GM19240 (cell line): ENCODE measurements at regions not wholly inside any gene's neighbourhood (a gene's known extent, or its start where the extent isn't known, plus 50 kb on each side); places are given as distances from the start of the nearest gene placed in this dataset.

Source experiments
- DNase-seq: peaks from one replicate; pipeline ENCODE4 v3.0.0; 2011; ENCODE audit warnings: low spot score; ENCODE audit not compliant: insufficient read length

DNA sequence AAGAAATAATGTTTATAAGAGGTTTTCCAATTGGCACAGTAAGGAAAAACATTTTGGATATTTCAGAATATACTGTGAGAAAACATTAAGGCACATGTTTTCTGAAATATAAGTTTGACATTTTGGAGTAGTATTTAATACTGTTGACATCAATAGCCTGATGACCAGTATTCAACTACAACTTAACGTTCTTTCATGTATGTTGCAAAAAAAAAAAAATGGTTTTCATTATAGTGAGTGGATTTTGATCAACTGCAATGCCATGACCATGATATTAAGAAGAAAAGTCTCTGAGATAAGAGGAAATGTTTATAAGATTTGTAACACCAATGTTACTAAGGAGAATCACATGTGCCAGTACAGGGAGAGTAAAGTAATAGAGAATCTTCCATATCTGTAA lies 252.8 kb upstream of the RORA start:
- DNase-seq, result no peak

GRCh38 chr15:61480863-61481262 lies 251.8 kb upstream of the RORA start:
- DNase-seq, result no peak

DNA sequence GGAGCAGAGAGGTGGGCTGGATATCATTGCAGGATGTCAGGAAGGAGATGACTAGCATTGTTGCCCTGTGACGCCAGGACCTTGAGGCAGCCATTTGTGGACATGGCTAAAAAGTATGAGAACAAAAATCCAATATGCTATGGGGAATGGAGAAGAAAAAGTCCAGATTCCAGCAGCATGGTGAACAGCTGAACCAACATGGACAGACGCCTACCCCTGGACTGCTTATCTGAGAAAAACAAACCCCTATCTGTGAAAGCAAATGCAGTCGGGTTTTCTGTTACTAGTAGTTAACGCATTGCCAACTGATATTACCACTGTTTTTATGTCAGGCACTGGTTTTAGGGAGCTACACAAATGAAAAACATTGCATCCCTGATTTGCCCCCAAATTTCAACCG lies 251.2 kb upstream of the RORA start:
- no peak for DNase-seq

DNA sequence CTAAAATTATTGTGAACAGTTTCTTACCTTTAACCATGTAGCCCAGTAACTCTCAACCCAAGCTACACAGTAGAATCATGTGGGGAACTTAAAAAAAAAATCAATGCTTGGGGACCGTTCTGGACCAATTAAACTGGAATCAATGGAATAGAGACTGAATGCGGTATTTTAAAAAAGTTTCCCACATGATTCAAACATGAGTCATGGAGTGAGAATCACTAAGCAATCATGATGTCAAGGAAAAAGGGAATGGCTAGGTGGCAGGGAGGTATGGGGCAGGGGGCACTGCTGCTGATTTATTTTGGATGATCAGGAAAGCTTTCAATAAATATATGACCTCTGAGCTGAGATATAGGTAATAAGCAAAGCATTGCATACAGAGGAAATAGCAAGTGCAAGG lies 250.5 kb upstream of the RORA start:
- no peak for DNase-seq

DNA sequence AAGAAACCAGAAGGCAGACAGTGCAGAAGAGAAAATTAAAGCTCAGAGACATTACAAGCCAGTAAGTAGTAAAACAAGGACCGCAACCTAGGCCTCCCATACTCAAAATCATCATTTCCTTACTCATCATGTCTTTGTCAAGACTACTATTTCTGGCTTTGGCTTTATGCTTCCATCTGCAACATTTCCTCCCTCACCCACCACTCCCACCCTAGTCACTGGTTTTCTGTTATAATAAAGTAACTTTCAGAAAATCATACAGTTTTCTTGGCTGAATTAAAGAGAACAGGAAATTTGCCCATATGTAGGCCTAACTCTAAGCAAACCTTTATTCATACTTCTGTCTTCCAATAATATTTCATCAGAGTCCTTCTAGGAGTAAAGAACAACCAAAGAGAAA lies 247.6 kb upstream of the RORA start:
- DNase-seq, result no peak

- no peak for DNase-seq
Measured at GRCh38 chr15:61474796-61475195, 245.7 kb upstream of the RORA start.

- DNase-seq, result no peak
Measured at GRCh38 chr15:61467823-61468222, 238.7 kb upstream of the RORA start.

- DNase-seq, result no peak
Measured at GRCh38 chr15:61459785-61460707, 230.9 kb upstream of the RORA start.

GRCh38 chr15:61457050-61457733 lies 228.1 kb upstream of the RORA start:
- DNase-seq, result no peak

DNA sequence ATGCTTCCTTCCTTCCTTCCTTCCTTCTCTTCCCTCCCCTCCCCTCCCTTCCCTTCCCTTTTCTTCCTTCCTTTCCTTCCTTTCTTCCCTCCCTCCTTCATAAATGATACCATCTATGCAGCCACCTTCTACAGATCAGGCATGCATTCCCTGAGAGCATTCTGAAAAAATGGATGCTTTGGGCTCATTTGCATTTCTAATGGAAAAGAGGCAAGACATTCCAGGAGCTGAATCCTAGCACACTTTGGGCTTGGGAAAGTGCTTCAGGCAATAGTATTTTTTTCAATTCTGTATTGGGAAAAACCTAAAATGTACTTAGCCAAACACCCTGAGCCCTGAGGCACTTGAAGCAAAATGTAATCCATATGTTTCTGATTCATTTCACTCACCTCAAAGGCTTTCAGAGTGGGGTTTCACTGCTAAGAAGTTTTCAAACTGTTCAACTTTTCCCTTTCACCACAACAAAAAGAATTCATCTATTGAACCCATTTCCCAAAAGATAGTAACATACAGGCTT lies 220.1 kb upstream of the RORA start:
- no peak for DNase-seq

DNA sequence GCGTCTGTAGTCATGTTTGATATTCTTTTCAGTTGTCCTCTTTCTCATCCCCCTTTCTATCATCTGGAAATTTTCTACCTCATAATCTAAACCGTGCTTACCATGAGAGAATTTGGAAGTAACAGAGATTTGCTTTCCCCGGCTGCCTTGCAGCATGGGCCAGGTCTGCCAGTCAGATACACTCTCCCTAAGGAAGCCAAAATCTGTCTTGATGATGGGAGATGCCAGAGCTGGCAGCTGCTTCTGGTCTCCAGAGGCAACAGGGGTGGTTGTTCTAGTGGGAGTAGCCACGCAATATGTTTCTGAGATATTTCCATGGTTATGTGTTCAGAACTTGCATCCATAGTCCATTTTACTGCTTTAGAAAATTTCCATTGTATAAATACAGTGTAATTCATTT lies 218.9 kb upstream of the RORA start:
- no peak for DNase-seq

- DNase-seq, result no peak
Measured at GRCh38 chr15:61444585-61444984, 215.5 kb upstream of the RORA start.

DNA sequence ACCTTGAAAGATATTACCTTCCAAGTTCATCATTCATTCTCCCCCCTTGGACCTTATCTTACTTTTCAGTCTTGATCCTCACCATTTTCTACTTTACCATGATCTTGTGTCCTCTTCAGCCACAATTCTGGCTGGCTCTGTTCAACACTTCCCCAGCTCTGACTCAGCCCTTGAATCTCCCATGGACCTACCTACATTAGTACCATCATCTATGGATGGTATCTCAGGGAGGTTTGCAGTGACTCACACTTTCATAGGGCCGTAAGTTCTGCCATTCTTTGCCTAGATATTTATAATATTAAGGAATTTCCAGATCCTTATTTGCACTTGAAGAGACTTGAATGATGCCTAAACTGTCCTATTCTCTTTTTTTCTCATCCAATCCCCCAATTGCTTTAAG lies 213.7 kb upstream of the RORA start:
- no peak for DNase-seq

DNA sequence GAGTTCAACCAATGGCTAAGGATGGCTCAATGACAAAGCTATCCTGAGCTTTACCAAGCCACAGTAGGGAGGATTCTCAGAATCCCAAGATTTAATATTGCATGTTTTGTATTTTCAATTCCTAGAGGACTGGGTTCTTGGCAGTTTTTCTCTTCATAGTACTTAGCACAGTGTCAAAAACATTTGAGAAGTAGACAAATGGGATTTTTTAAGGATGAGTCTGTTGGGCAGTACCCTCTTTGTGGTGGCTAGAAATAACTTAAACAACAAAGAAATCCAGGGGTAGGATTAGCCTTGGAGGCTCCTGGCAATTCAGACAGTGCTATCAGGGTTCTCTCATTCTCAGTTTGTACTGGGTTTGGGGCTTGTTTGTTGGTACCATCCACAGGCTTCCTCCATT lies 212.8 kb upstream of the RORA start:
- DNase-seq, result no peak

- no peak for DNase-seq
Measured at GRCh38 chr15:61426466-61426865, 197.4 kb upstream of the RORA start.

DNA sequence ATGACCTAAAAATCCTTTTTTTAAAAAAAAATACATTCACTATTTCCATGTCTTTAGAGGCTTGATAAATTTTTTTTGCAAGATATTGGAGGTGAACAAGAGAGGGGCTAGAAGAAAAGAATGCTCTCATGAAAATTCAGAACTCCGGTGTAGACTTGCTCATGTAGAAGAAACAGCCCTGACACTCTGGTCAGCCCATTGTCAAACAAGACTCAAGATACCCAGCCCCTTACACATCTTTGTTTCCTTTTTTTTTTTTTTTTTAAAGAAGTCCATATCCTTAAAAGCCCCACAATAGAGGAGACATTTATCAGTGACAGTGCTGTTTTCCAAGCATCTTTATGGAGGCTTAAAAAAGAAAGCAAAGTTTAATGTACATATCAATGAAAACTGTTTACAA lies 196.8 kb upstream of the RORA start:
- no peak for DNase-seq

DNA sequence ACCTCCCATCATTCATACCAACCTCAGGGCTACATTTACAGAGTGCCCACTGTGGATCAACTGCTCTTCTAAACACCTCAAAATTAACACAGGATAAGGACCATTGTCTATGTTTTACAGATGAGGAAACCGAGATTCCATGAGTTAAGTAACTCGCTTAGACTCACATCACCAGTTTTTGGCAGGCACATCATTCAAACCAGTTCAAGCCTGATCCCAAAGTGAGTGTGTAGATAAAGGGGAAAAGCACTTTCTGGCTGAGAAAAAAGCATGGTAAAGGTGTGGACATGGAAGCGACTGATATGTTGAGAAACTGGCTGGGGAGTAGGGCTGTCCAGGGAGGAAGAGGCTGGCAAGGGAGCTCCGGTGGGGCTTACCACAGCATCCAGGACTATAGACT lies 193.7 kb upstream of the RORA start:
- DNase-seq, result no peak

DNA sequence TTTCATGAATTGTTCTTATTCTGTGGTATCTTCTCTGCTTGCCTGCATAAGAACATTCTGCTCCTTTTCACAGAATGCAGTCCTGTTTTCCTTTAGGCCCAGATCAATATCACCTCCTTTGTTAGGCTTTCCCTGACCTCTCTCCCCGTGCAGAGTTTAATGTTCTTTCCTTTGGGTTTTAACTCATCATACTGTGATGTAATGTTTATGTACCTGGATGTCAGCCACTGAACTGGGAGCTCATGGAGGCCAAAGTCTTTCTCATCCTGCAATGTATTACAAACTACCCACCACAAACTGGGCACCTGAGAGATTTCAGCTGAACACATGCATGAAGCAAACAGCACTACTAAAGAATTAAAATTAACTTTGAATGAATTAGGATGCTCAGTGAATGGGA lies 192.8 kb upstream of the RORA start:
- no peak for DNase-seq

DNA sequence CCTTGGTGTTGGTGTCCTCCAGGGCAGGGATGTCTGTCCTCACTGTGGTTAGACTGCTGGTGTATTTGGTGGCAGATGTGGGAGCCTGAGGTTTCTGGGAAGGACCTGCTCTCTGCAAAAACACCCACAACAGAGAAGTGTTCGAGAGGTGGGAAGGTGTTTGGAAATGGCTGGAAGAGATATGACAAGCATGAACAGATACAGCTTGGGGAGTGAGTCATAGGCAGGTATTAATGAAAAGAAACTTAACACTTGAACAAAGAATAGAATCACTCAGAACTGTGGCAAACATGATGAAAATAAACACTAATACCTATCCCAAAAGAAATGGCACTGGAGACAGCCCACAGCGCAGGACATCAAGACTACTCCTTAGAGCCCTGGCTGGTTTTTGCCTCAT lies 192.4 kb upstream of the RORA start:
- no peak for DNase-seq

- DNase-seq, result no peak
Measured at GRCh38 chr15:61420546-61420945, 191.4 kb upstream of the RORA start.

GRCh38 chr15:61415617-61416120 lies 186.6 kb upstream of the RORA start:
- DNase-seq, result no peak

DNA sequence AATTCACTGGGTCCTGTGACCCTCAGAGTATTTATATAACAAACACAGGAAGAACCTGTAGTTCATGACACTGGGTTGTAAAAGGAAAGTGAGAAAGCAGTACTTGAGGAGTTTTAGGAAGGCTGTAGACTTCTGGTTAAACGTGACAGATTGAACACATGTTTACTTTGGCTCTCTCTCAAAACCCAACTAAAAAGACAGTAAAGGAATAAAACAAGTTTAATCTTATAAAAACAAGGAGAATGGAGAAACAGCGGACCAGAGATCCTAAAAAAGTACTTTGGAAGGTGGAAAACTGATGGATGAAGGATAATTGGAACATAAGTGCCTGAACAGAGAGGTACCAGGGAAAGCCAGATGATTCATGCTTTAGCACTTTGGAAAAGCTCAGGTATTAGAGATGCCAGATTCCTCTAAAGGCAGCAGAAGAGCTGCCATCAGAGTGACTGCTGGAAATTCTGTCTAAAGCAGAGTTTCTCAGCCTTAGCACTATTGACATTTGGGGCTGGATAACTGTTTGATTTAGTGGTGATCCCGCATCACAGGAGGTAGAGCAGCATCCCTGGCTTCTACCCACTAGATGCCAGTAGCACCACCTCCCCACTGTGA lies 182.9 kb upstream of the RORA start:
- DNase-seq, result no peak
